ENCODE measurements at regions not wholly inside any gene's neighbourhood (a gene's known extent, or its start where the extent isn't known, plus 50 kb on each side); places are given as distances from the start of the nearest gene placed in this dataset.

GRCh38 chr16:85435700-85436099 is 177.4 kb upstream of the GSE1 start:
- Histone ChIP-seq H3K36me3 (ENCODE audit: control insufficient read depth in 2 of 2, extremely low read depth in 1 of 2, insufficient read depth in 2 of 2, low read length in 2 of 2) (no peaks in the 10 kb centered on the region), H3K79me2 (ENCODE audit: control insufficient read depth, insufficient read depth, low read length) (no peaks in the 10 kb centered on the region), H3K4me3 (ENCODE audit: control insufficient read depth in 2 of 3, extremely low read depth in 1 of 3, insufficient read depth in 2 of 3, low read depth in 1 of 3, low read length in 3 of 3) (no peak overlapping the region), H3K4me2 (ENCODE audit: control insufficient read depth, extremely low read depth, insufficient read depth, low read depth, low read length) (no peak overlapping the region), H3K27me3 (ENCODE audit: control insufficient read depth, extremely low read depth, insufficient read depth, low read length) (peaks cover 33% of the 10 kb centered on the region), H3K27ac (ENCODE audit: control insufficient read depth, insufficient read depth, low read length) (no peak overlapping the region), H3K9ac (ENCODE audit: control insufficient read depth, extremely low read depth, insufficient read depth, low read length) (no peak overlapping the region), H4K20me1 (ENCODE audit: control insufficient read depth, extremely low read depth, insufficient read depth, low read length) (no peaks in the 10 kb centered on the region), H3K9me1 (ENCODE audit: control insufficient read depth, extremely low read depth, insufficient read depth, low read length) (no peaks in the 10 kb centered on the region), H3K9me3 (ENCODE audit: control insufficient read depth, low read depth, low read length) (no peaks in the 10 kb centered on the region), H3K4me1 (ENCODE audit: control insufficient read depth, extremely low read depth, insufficient read depth, low read length) (no peaks in the 10 kb centered on the region), H2AFZ (ENCODE audit: control insufficient read depth, low read length) (no peak overlapping the region)
- FAIRE-seq (no peak), DNase-seq (ENCODE audit: low read depth, low spot score) (no peak)
- no peak for TF ChIP-seq CTCF (optimal IDR thresholded peaks at IDR 0.05 in 1 of 3, IDR thresholded peaks at IDR 0.05 in 1 of 3, conservative IDR thresholded peaks at IDR 0.05 in 1 of 3; ENCODE audit: extremely low read depth in 1 of 3, insufficient read depth in 2 of 3, low read length in 3 of 3)
- no peak for TF ChIP-seq EZH2 (IDR thresholded peaks at IDR 0.05; ENCODE audit: low read length)
- dilution Hi-C loops (cut with MboI; ENCODE audit: extremely low pct_ligation_motif_present, low sequenced_read_pairs) = no loop called here

DNA sequence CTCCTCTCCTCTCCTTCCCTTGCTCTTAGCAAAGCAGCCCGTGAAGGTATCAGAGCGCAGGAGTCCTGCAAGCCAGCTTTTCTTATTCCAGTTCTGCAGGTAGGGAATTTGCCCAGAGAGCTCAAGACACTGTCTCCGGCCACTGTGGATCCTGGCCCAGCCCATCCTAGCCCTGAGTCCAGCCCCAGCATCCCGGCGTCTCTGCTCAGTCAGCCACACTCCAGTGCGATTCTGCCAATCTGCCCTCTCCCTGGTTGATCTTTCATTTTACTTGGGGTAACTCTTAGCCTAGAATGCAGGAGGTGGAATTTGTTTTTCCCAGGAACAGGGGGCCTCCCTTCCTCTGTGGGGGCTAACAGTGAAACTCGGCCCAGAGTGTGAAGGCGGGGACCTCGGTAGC is 176.9 kb upstream of the GSE1 start:
- Histone ChIP-seq H3K4me3 (ENCODE audit: control insufficient read depth in 2 of 3, extremely low read depth in 1 of 3, insufficient read depth in 2 of 3, low read depth in 1 of 3, low read length in 3 of 3) (no peak overlapping the region), H3K9ac (ENCODE audit: control insufficient read depth, extremely low read depth, insufficient read depth, low read length) (no peak overlapping the region), H2AFZ (ENCODE audit: control insufficient read depth, low read length) (no peak overlapping the region), H3K4me2 (ENCODE audit: control insufficient read depth, extremely low read depth, insufficient read depth, low read depth, low read length) (no peak overlapping the region), H3K9me3 (ENCODE audit: control insufficient read depth, low read depth, low read length) (no peaks in the 10 kb centered on the region), H3K27ac (ENCODE audit: control insufficient read depth, insufficient read depth, low read length) (no peak overlapping the region), H3K27me3 (ENCODE audit: control insufficient read depth, extremely low read depth, insufficient read depth, low read length) (peaks cover 33% of the 10 kb centered on the region), H3K4me1 (ENCODE audit: control insufficient read depth, extremely low read depth, insufficient read depth, low read length) (no peaks in the 10 kb centered on the region), H3K9me1 (ENCODE audit: control insufficient read depth, extremely low read depth, insufficient read depth, low read length) (no peaks in the 10 kb centered on the region), H4K20me1 (ENCODE audit: control insufficient read depth, extremely low read depth, insufficient read depth, low read length) (no peaks in the 10 kb centered on the region), H3K79me2 (ENCODE audit: control insufficient read depth, insufficient read depth, low read length) (no peaks in the 10 kb centered on the region), H3K36me3 (ENCODE audit: control insufficient read depth in 2 of 2, extremely low read depth in 1 of 2, insufficient read depth in 2 of 2, low read length in 2 of 2) (no peaks in the 10 kb centered on the region)
- FAIRE-seq = no peak
- dilution Hi-C loops (cut with MboI; ENCODE audit: extremely low pct_ligation_motif_present, low sequenced_read_pairs) = no loop called here
- DNase-seq (ENCODE audit: low read depth, low spot score) = no peak
- no peak for TF ChIP-seq CTCF (optimal IDR thresholded peaks at IDR 0.05 in 1 of 3, IDR thresholded peaks at IDR 0.05 in 1 of 3, conservative IDR thresholded peaks at IDR 0.05 in 1 of 3; ENCODE audit: extremely low read depth in 1 of 3, insufficient read depth in 2 of 3, low read length in 3 of 3)
- TF ChIP-seq EZH2 (IDR thresholded peaks at IDR 0.05; ENCODE audit: low read length) = no peak
